ENCODE measurements at regions not wholly inside any gene's neighbourhood (a gene's known extent, or its start where the extent isn't known, plus 50 kb on each side); places are given as distances from the start of the nearest gene placed in this dataset.
A peak's percentile ranks its signal among the peaks of the same experiment; 100 is the strongest.

DNA sequence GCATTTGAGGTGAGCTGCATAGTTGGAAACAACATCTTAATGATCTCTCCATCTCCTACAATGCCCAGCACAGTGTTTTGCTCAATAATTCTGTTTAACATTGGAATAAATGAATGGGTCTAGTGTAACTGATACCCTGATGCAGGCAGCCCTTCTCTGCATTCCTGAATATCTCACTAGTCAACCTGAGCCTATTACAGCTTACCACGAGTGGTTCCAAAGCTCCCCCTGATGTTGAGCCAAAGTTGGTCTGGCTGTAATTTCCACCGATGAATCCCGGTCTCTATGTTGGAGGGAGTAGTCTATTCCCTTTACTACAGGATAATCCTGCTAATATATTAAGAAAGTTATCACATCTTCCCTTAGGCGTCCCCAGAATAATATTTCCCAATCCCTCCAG, 63.8 kb downstream of the ZBTB18 start:
- H3K27me3 ChIP-seq, result peaks cover 12% of the 10 kb centered on the region
- H3K27ac ChIP-seq, result no peak overlapping the region
- H3K4me3 ChIP-seq (ENCODE audit: low read depth in 1 of 2, low read length in 1 of 2), result no peak overlapping the region
- no peaks in the 10 kb centered on the region for H3K9me3 ChIP-seq
- TF ChIP-seq, protein P1, sequence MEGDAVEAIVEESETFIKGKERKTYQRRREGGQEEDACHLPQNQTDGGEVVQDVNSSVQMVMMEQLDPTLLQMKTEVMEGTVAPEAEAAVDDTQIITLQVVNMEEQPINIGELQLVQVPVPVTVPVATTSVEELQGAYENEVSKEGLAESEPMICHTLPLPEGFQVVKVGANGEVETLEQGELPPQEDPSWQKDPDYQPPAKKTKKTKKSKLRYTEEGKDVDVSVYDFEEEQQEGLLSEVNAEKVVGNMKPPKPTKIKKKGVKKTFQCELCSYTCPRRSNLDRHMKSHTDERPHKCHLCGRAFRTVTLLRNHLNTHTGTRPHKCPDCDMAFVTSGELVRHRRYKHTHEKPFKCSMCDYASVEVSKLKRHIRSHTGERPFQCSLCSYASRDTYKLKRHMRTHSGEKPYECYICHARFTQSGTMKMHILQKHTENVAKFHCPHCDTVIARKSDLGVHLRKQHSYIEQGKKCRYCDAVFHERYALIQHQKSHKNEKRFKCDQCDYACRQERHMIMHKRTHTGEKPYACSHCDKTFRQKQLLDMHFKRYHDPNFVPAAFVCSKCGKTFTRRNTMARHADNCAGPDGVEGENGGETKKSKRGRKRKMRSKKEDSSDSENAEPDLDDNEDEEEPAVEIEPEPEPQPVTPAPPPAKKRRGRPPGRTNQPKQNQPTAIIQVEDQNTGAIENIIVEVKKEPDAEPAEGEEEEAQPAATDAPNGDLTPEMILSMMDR (IDR thresholded peaks at IDR 0.05), result no peak
- H3K36me3 ChIP-seq, result no peaks in the 10 kb centered on the region
- H3K4me1 ChIP-seq (ENCODE audit: control insufficient read depth in 1 of 2, insufficient read depth in 1 of 2, low read depth in 1 of 2, low read length in 1 of 2), result no peaks in the 10 kb centered on the region

DNA sequence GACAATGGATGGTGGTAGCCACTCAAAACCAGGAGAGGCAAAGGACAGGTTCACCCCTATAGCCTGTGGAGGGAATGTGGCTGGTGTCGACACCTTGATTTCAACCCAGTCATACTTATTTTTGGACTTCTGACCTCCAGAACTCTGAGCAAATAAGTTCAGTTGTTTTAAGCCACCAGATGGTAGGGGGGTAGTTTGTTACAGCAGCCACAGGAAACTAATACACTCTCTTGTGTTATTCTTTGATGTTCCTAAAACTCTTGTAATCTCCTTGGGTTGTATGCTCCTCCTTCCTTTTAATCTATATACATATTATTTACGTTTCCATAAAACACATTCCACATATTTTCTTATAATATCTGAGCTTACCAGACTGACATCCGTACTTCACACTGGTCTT, 65.9 kb downstream of the ZBTB18 start:
- Histone ChIP-seq H3K36me3 (no peaks in the 10 kb centered on the region), H3K27ac (no peak overlapping the region), H3K4me3 (ENCODE audit: low read depth in 1 of 2, low read length in 1 of 2) (no peak overlapping the region), H3K27me3 (peaks cover 12% of the 10 kb centered on the region), H3K4me1 (ENCODE audit: control insufficient read depth in 1 of 2, insufficient read depth in 1 of 2, low read depth in 1 of 2, low read length in 1 of 2) (no peaks in the 10 kb centered on the region), H3K9me3 (no peaks in the 10 kb centered on the region)
- TF ChIP-seq, protein P1 (IDR thresholded peaks at IDR 0.05), result no peak

DNA sequence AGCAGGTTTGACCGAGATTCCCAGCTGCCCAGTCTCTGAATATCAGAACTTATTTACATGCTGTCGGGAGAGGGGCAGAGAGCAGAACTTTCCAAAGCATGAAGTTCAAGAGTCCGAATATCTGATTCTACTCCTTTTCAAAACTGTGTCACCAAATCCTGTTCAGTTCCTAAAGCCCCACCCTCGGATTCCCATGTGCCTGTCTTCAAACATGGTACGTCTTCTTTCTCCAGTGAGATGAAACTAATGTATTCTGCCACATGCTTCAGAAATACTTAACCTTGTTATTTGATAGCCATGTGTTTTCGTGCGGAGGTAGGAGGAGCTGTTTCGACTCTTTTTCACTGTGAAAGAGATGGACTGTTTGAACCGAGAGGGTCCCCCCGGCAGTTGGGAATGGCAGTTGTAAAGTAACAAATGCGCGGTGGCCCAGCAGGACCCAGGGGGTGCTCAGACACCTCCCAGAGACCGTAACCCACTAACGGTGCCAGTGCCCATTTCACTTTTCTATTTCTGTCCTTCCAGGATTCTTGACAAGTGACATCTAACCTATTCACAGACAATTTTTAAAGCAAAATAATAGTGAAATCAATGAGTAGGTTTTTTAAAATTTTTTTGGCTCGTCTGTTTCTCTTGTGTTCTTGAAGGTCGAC, 67.2 kb downstream of the ZBTB18 start:
- H3K36me3 ChIP-seq, result no peaks in the 10 kb centered on the region
- H3K4me3 ChIP-seq (ENCODE audit: low read depth in 1 of 2, low read length in 1 of 2), result no peak overlapping the region
- H3K9me3 ChIP-seq, result no peaks in the 10 kb centered on the region
- no peak overlapping the region for H3K27ac ChIP-seq
- no peaks in the 10 kb centered on the region for H3K4me1 ChIP-seq (ENCODE audit: control insufficient read depth in 1 of 2, insufficient read depth in 1 of 2, low read depth in 1 of 2, low read length in 1 of 2)
- H3K27me3 ChIP-seq, result peaks cover 12% of the 10 kb centered on the region
- TF ChIP-seq, protein P1 (IDR thresholded peaks at IDR 0.05), result no peak

DNA sequence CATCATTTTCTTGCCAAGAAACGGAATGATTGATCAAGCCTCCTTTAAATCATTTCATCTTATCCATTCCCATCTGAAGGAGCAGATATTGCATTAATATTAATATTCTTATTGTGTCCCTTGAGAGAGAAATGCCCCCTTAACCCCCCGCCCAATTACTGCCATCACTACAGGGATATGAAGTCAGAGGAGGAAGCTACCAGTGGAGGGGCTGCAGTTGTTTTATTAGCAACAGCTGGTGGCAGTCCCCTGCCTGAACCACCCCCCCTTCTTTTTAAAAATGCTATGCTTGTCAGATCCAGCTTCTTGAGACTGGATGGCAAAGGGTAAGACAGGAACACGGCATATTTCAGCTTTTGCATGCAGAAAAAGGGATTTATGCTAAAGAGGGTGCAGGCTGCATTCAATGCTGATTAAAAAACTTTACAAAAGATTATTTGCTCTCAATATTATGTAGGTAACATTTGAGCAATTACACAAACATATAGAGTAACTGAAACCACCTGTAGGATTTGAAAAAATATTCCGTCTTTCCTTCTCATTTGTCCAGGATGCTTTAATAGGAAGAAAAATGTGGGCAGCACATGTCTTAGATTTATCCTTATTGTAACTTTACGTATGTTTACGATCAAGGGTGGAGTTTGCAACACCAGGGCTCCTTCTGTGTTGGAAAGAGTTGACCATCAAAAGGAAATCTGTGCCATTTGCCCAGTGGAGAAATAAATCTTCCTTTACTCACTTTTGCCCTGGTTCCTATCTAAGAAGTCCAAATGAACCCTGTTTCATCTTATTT, 77.7 kb downstream of the ZBTB18 start:
- H3K36me3 ChIP-seq, result no peaks in the 10 kb centered on the region
- no peak overlapping the region for H3K4me3 ChIP-seq (ENCODE audit: low read depth in 1 of 2, low read length in 1 of 2)
- TF ChIP-seq, protein P1 (IDR thresholded peaks at IDR 0.05), result no peak
- no peaks in the 10 kb centered on the region for H3K4me1 ChIP-seq (ENCODE audit: control insufficient read depth in 1 of 2, insufficient read depth in 1 of 2, low read depth in 1 of 2, low read length in 1 of 2)
- peaks cover 18% of the 10 kb centered on the region for H3K27me3 ChIP-seq
- no peaks in the 10 kb centered on the region for H3K9me3 ChIP-seq
- H3K27ac ChIP-seq, result no peak overlapping the region

DNA sequence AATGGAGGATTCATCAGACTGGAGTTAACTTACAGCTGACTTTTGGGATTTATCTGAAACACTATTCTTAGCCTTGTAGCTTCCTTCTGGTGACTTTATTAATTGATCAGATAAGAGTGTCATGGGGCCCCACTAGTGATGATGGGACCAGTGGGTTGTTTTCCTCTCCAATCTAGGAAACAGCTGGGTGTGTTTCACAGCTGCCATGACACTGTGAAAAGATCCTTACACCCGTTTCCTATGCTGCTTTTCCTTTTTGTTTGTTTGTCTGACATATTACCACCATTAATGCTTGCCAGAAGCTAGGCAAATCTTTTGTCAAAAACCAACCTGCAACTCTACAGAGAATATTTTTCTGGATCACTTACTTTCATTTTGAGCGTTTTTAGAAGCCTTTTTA, 86.2 kb downstream of the ZBTB18 start:
- Histone ChIP-seq H3K27ac (peak overlapping the region; percentile 12), H3K27me3 (peaks cover 40% of the 10 kb centered on the region), H3K9me3 (no peaks in the 10 kb centered on the region), H3K36me3 (no peaks in the 10 kb centered on the region), H3K4me3 (ENCODE audit: low read depth in 1 of 2, low read length in 1 of 2) (peak overlapping the region; percentile 39 to 47), H3K4me1 (ENCODE audit: control insufficient read depth in 1 of 2, insufficient read depth in 1 of 2, low read depth in 1 of 2, low read length in 1 of 2) (no peaks in the 10 kb centered on the region)
- TF ChIP-seq, protein P1 (IDR thresholded peaks at IDR 0.05), result no peak
